Hepatocyte (in vitro differentiated cells): ENCODE measurements at regions not wholly inside any gene's neighbourhood (a gene's known extent, or its start where the extent isn't known, plus 50 kb on each side); places are given as distances from the start of the nearest gene placed in this dataset.

Experiments used
- DNase-seq: peaks from one replicate; pipeline ENCODE4 v3.0.0-alpha.2; 2016; ENCODE audit warnings: low spot score
- H2AFZ ChIP-seq: fragments of 200-600 bp; sonication (generic); 2 replicates; pipeline ENCODE4 v1.6.0; 2016; ENCODE audit warnings: antibody characterized with exemption, mild to moderate bottlenecking
- H3K27ac ChIP-seq: fragments of 200-600 bp; sonication (generic); 2 replicates; pipeline ENCODE4 v1.5.1; 2016; ENCODE audit warnings: mild to moderate bottlenecking
- H3K27me3 ChIP-seq: fragments of 200-600 bp; sonication (generic); 2 replicates; pipeline ENCODE4 v1.6.1; 2016
- H3K36me3 ChIP-seq: fragments of 200-600 bp; sonication (generic); replicated peaks from 2 replicates; pipeline ENCODE4 v1.5.1; 2016; ENCODE audit warnings: low read depth; ENCODE audit not compliant: insufficient read depth
- H3K4me1 ChIP-seq: fragments of 200-600 bp; sonication (generic); 2 replicates; pipeline ENCODE4 v1.5.1; 2016; ENCODE audit warnings: mild to moderate bottlenecking, moderate library complexity; ENCODE audit not compliant: insufficient read depth
- H3K4me2 ChIP-seq: fragments of 200-600 bp; sonication (generic); 2 replicates; pipeline ENCODE4 v1.6.0; 2016
- H3K4me3 ChIP-seq: fragments of 200-600 bp; sonication (generic); 2 replicates; pipeline ENCODE4 v1.5.1; 2016; ENCODE audit warnings: mild to moderate bottlenecking
- H3K79me2 ChIP-seq: fragments of 200-600 bp; sonication (generic); 2 replicates; pipeline ENCODE4 v1.6.0; 2017; ENCODE audit warnings: mild to moderate bottlenecking
- H3K9me2 ChIP-seq: fragments of 200-600 bp; sonication (generic); replicated peaks from 2 replicates; pipeline ENCODE4 v1.6.0; 2017; ENCODE audit warnings: mild to moderate bottlenecking; ENCODE audit not compliant: insufficient read depth
- H3K9me3 ChIP-seq: fragments of 200-600 bp; sonication (generic); 2 replicates; pipeline ENCODE4 v1.5.1; 2016; ENCODE audit warnings: low read depth, mild to moderate bottlenecking
- H4K20me1 ChIP-seq: fragments of 200-600 bp; sonication (generic); 2 replicates; pipeline ENCODE4 v1.6.0; 2016; ENCODE audit warnings: mild to moderate bottlenecking; ENCODE audit not compliant: insufficient read depth, poor library complexity, severe bottlenecking
- EZH2 ChIP-seq: fragments of 200-600 bp; sonication (generic); IDR thresholded peaks from 2 replicates; pipeline ENCODE4 v1.6.1; 2016; ENCODE audit warnings: antibody characterized with exemption, mild to moderate bottlenecking, borderline replicate concordance
- EZH2phosphoT487 ChIP-seq: fragments of 200-600 bp; sonication (generic); IDR thresholded peaks from one replicate; pipeline ENCODE4 v1.6.1; 2018; ENCODE audit warnings: antibody characterized with exemption, mild to moderate bottlenecking, low read depth, moderate library complexity; ENCODE audit not compliant: unreplicated experiment, severe bottlenecking
- WGBS: methylation state at CpG from one replicate; pipeline ENCODE4 v1.1.6; 2016; ENCODE audit warnings: low lambda C conversion rate; ENCODE audit errors: missing lambda C conversion rate; 5-methylcytosine and 5-hydroxymethylcytosine counted together
- TF ChIP-seq, protein P1 (sequence below): fragments of 200-600 bp; sonication (generic); IDR thresholded peaks from 2 replicates; pipeline ENCODE4 v1.5.1; 2016; ENCODE audit warnings: antibody characterized with exemption, mild to moderate bottlenecking; ENCODE audit not compliant: poor library complexity

GRCh38 chr4:65202853-65203236 lies 467.4 kb downstream of the EPHA5 start:
- Histone ChIP-seq H3K9me2 (no peaks in the 10 kb centered on the region), H3K79me2 (no peaks in the 10 kb centered on the region), H3K27ac (no peak overlapping the region), H3K27me3 (no peaks in the 10 kb centered on the region), H2AFZ (no peak overlapping the region), H3K9me3 (no peaks in the 10 kb centered on the region), H4K20me1 (no peaks in the 10 kb centered on the region), H3K4me3 (no peak overlapping the region), H3K4me2 (no peak overlapping the region), H3K4me1 (no peaks in the 10 kb centered on the region), H3K36me3 (no peaks in the 10 kb centered on the region)
- DNase-seq: no peak
- TF ChIP-seq EZH2 (no peak), EZH2phosphoT487 (no peak)
- TF ChIP-seq, protein P1, sequence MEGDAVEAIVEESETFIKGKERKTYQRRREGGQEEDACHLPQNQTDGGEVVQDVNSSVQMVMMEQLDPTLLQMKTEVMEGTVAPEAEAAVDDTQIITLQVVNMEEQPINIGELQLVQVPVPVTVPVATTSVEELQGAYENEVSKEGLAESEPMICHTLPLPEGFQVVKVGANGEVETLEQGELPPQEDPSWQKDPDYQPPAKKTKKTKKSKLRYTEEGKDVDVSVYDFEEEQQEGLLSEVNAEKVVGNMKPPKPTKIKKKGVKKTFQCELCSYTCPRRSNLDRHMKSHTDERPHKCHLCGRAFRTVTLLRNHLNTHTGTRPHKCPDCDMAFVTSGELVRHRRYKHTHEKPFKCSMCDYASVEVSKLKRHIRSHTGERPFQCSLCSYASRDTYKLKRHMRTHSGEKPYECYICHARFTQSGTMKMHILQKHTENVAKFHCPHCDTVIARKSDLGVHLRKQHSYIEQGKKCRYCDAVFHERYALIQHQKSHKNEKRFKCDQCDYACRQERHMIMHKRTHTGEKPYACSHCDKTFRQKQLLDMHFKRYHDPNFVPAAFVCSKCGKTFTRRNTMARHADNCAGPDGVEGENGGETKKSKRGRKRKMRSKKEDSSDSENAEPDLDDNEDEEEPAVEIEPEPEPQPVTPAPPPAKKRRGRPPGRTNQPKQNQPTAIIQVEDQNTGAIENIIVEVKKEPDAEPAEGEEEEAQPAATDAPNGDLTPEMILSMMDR: no peak

- H3K27ac ChIP-seq: no peak overlapping the region
- H3K4me1 ChIP-seq: no peaks in the 10 kb centered on the region
- no peak overlapping the region for H3K4me2 ChIP-seq
- H2AFZ ChIP-seq: no peak overlapping the region
- no peaks in the 10 kb centered on the region for H3K36me3 ChIP-seq
- no peaks in the 10 kb centered on the region for H3K79me2 ChIP-seq
- H3K9me2 ChIP-seq: no peaks in the 10 kb centered on the region
- TF ChIP-seq EZH2phosphoT487: no peak
- no peak for TF ChIP-seq EZH2
- TF ChIP-seq, protein P1: no peak
- 64% methylated on average over 2 of the region's 2 CpGs for WGBS
- H4K20me1 ChIP-seq: no peaks in the 10 kb centered on the region
- no peak for DNase-seq
- no peak overlapping the region for H3K4me3 ChIP-seq
- H3K9me3 ChIP-seq: no peaks in the 10 kb centered on the region
- H3K27me3 ChIP-seq: no peaks in the 10 kb centered on the region
Observed at GRCh38 chr4:65202165-65202852, 468.0 kb downstream of the EPHA5 start.

- no peaks in the 10 kb centered on the region for H3K4me1 ChIP-seq
- H2AFZ ChIP-seq: no peak overlapping the region
- 94% methylated on average over 5 of the region's 5 CpGs for WGBS
- H4K20me1 ChIP-seq: no peaks in the 10 kb centered on the region
- no peaks in the 10 kb centered on the region for H3K9me2 ChIP-seq
- no peak overlapping the region for H3K4me3 ChIP-seq
- no peak overlapping the region for H3K4me2 ChIP-seq
- no peaks in the 10 kb centered on the region for H3K36me3 ChIP-seq
- no peaks in the 10 kb centered on the region for H3K27me3 ChIP-seq
- DNase-seq: no peak
- TF ChIP-seq, protein P1: no peak
- no peak for TF ChIP-seq EZH2
- H3K79me2 ChIP-seq: no peaks in the 10 kb centered on the region
- no peaks in the 10 kb centered on the region for H3K9me3 ChIP-seq
- no peak overlapping the region for H3K27ac ChIP-seq
Observed at GRCh38 chr4:65195666-65196065, 474.6 kb downstream of the EPHA5 start.

GRCh38 chr4:65195002-65195401 lies 475.3 kb downstream of the EPHA5 start:
- H3K9me3 ChIP-seq: no peaks in the 10 kb centered on the region
- no peaks in the 10 kb centered on the region for H3K79me2 ChIP-seq
- no peaks in the 10 kb centered on the region for H3K9me2 ChIP-seq
- no peaks in the 10 kb centered on the region for H3K36me3 ChIP-seq
- H4K20me1 ChIP-seq: no peaks in the 10 kb centered on the region
- TF ChIP-seq EZH2: no peak
- TF ChIP-seq EZH2phosphoT487: no peak
- TF ChIP-seq, protein P1: no peak
- H2AFZ ChIP-seq: no peak overlapping the region
- no peaks in the 10 kb centered on the region for H3K4me1 ChIP-seq
- H3K4me3 ChIP-seq: no peak overlapping the region
- H3K27me3 ChIP-seq: no peaks in the 10 kb centered on the region
- DNase-seq: no peak
- H3K27ac ChIP-seq: no peak overlapping the region
- H3K4me2 ChIP-seq: no peak overlapping the region
- 87% methylated on average over 2 of the region's 2 CpGs for WGBS
